ENCODE measurements at regions not wholly inside any gene's neighbourhood (a gene's known extent, or its start where the extent isn't known, plus 50 kb on each side); places are given as distances from the start of the nearest gene placed in this dataset.

- TF ChIP-seq CTCF (IDR thresholded peaks at IDR 0.05) (no peak), POLR2A (IDR thresholded peaks at IDR 0.05) (no peak)
These were observed 515.9 kb upstream of the DPPA4 start for GRCh38 chr3:109853077-109853731.

Measured in prostate gland (tissue), 2 donors.